Progenitor cell of endocrine pancreas (in vitro differentiated cells): ENCODE measurements at regions not wholly inside any gene's neighbourhood (a gene's known extent, or its start where the extent isn't known, plus 50 kb on each side); places are given as distances from the start of the nearest gene placed in this dataset.

Source experiments
- DNase-seq: peaks from one replicate; pipeline ENCODE4 v3.0.0; 2021; ENCODE audit warnings: low spot score; ENCODE audit not compliant: unreplicated experiment
- H3K27ac Mint-ChIP-seq: 2 replicates; pipeline ENCODE4 v1.8.0; 2021; ENCODE audit warnings: mild to moderate bottlenecking, moderate library complexity, mixed read lengths
- H3K27me3 Mint-ChIP-seq: 2 replicates; pipeline ENCODE4 v1.8.0; 2021; ENCODE audit warnings: mixed read lengths
- H3K36me3 Mint-ChIP-seq: 2 replicates; pipeline ENCODE4 v1.8.0; 2022; ENCODE audit warnings: mixed read lengths; ENCODE audit not compliant: insufficient read depth
- H3K4me1 Mint-ChIP-seq: 2 replicates; pipeline ENCODE4 v1.8.0; 2021; ENCODE audit warnings: low read depth, mixed read lengths
- H3K4me3 Mint-ChIP-seq: 2 replicates; pipeline ENCODE4 v1.8.0; 2021; ENCODE audit warnings: low read depth, mild to moderate bottlenecking, moderate library complexity, mixed read lengths
- H3K9me3 Mint-ChIP-seq: 2 replicates; pipeline ENCODE4 v1.8.0; 2021; ENCODE audit warnings: low read depth, mixed read lengths
- CTCF ChIP-seq: fragments of 200-600 bp; sonication (generic); IDR thresholded peaks from one replicate; pipeline ENCODE4 v1.5.0; 2021; ENCODE audit warnings: antibody characterized with exemption, mild to moderate bottlenecking; ENCODE audit not compliant: unreplicated experiment

GRCh38 chr7:47039904-47040303 is 542.0 kb downstream of the TNS3 start:
- Mint-ChIP-seq H3K27me3 (no peaks in the 10 kb centered on the region), H3K4me1 (peaks cover 5% of the 10 kb centered on the region), H3K4me3 (no peak overlapping the region), H3K27ac (no peak overlapping the region), H3K9me3 (no peaks in the 10 kb centered on the region), H3K36me3 (no peaks in the 10 kb centered on the region)
- DNase-seq = no peak
- no peak for TF ChIP-seq CTCF

- Mint-ChIP-seq H3K36me3 (no peaks in the 10 kb centered on the region), H3K4me1 (peaks cover 5% of the 10 kb centered on the region), H3K4me3 (no peak overlapping the region), H3K27ac (no peak overlapping the region), H3K9me3 (no peaks in the 10 kb centered on the region), H3K27me3 (no peaks in the 10 kb centered on the region)
- TF ChIP-seq CTCF = no peak
- DNase-seq = no peak
Observed at GRCh38 chr7:47039089-47039648, 542.7 kb downstream of the TNS3 start.

GRCh38 chr7:47038621-47039020 is 543.3 kb downstream of the TNS3 start:
- TF ChIP-seq CTCF = no peak
- no peak for DNase-seq
- no peaks in the 10 kb centered on the region for H3K27me3 Mint-ChIP-seq
- H3K4me1 Mint-ChIP-seq = peaks cover 5% of the 10 kb centered on the region
- no peaks in the 10 kb centered on the region for H3K9me3 Mint-ChIP-seq
- no peak overlapping the region for H3K27ac Mint-ChIP-seq
- H3K4me3 Mint-ChIP-seq = no peak overlapping the region
- no peaks in the 10 kb centered on the region for H3K36me3 Mint-ChIP-seq

- Mint-ChIP-seq H3K4me3 (no peak overlapping the region), H3K27me3 (no peaks in the 10 kb centered on the region), H3K27ac (no peak overlapping the region), H3K9me3 (no peaks in the 10 kb centered on the region), H3K4me1 (peaks cover 5% of the 10 kb centered on the region), H3K36me3 (no peaks in the 10 kb centered on the region)
- DNase-seq = no peak
- TF ChIP-seq CTCF = no peak
Observed at GRCh38 chr7:47037607-47038006, 544.3 kb downstream of the TNS3 start.

- Mint-ChIP-seq H3K4me3 (no peak overlapping the region), H3K9me3 (no peaks in the 10 kb centered on the region), H3K27me3 (no peaks in the 10 kb centered on the region), H3K27ac (no peak overlapping the region), H3K36me3 (no peaks in the 10 kb centered on the region), H3K4me1 (peaks cover 5% of the 10 kb centered on the region)
- TF ChIP-seq CTCF = no peak
- DNase-seq = no peak
Observed at GRCh38 chr7:47036909-47037308, 545.0 kb downstream of the TNS3 start.
